Subcutaneous abdominal adipose tissue (tissue), 5 donors: ENCODE measurements at regions not wholly inside any gene's neighbourhood (a gene's known extent, or its start where the extent isn't known, plus 50 kb on each side); places are given as distances from the start of the nearest gene placed in this dataset.

Source experiments
- H3K27ac ChIP-seq: one replicate; pipeline ENCODE4 v1.7.0; 2013; ENCODE audit warnings: low read depth, mild to moderate bottlenecking, inconsistent platforms, low read length, moderate library complexity
- H3K27me3 ChIP-seq, 5 donors: one replicate each; pipeline ENCODE4 v1.7.0; 2013; ENCODE audit warnings: low read length in 5 of 5, inconsistent platforms in 1 of 5; ENCODE audit not compliant: control insufficient read depth in 5 of 5, insufficient read depth in 4 of 5
- H3K36me3 ChIP-seq, 5 donors: one replicate each; pipeline ENCODE4 v1.7.0; 2013; ENCODE audit warnings: low read length in 5 of 5; ENCODE audit not compliant: control insufficient read depth in 5 of 5, insufficient read depth in 5 of 5
- H3K4me1 ChIP-seq, 5 donors: one replicate each; pipeline ENCODE4 v1.7.0; 2013; ENCODE audit warnings: low read length in 5 of 5, mild to moderate bottlenecking in 3 of 5, moderate library complexity in 1 of 5; ENCODE audit not compliant: control insufficient read depth in 5 of 5, insufficient read depth in 5 of 5
- H3K4me3 ChIP-seq, 5 donors: one replicate each; pipeline ENCODE4 v1.7.0; 2013; ENCODE audit warnings: low read length in 5 of 5, low read depth in 1 of 5
- H3K9ac ChIP-seq, 5 donors: one replicate each; pipeline ENCODE4 v1.7.0; 2013; ENCODE audit warnings: low read length in 5 of 5, mild to moderate bottlenecking in 4 of 5, moderate library complexity in 3 of 5
- H3K9me3 ChIP-seq, 5 donors: one replicate each; pipeline ENCODE4 v1.7.0; 2013; ENCODE audit warnings: low read length in 5 of 5; ENCODE audit not compliant: control insufficient read depth in 5 of 5
- donor health status: healthy.
- donor health status: healthy.
- donor health status: healthy.
- donor health status: healthy.
- donor health status: healthy.

GRCh38 chr22:44431256-44431655 lies 66.8 kb downstream of the RTL6 start:
- Histone ChIP-seq H3K4me1 (no peaks in the 10 kb centered on the region), H3K27ac (no peak overlapping the region), H3K4me3 (no peak overlapping the region), H3K9ac (no peak overlapping the region), H3K36me3 (no peaks in the 10 kb centered on the region), H3K9me3 (peaks cover 0 to 2% (median 0%) of the 10 kb centered on the region in 5 donors), H3K27me3 (peaks cover 4 to 20% (median 8%) of the 10 kb centered on the region in 5 donors)

GRCh38 chr22:44430716-44431115 lies 67.3 kb downstream of the RTL6 start:
- Histone ChIP-seq H3K27me3 (peaks cover 4 to 21% (median 8%) of the 10 kb centered on the region in 5 donors), H3K4me1 (no peaks in the 10 kb centered on the region), H3K36me3 (no peaks in the 10 kb centered on the region), H3K4me3 (no peak overlapping the region), H3K9me3 (peaks cover 0 to 2% (median 0%) of the 10 kb centered on the region in 5 donors), H3K9ac (no peak overlapping the region), H3K27ac (no peak overlapping the region)

- Histone ChIP-seq H3K4me3 (no peak overlapping the region), H3K4me1 (peaks cover 0 to 2% (median 0%) of the 10 kb centered on the region in 5 donors), H3K9ac (no peak overlapping the region), H3K36me3 (no peaks in the 10 kb centered on the region), H3K27ac (no peak overlapping the region), H3K9me3 (peaks cover 0 to 2% (median 0%) of the 10 kb centered on the region in 5 donors), H3K27me3 (peaks cover 4 to 25% (median 9%) of the 10 kb centered on the region in 5 donors)
Observed at GRCh38 chr22:44429941-44430587, 68.0 kb downstream of the RTL6 start.

GRCh38 chr22:44428941-44429830 lies 68.8 kb downstream of the RTL6 start:
- Histone ChIP-seq H3K9me3 (peaks cover 0 to 2% (median 0%) of the 10 kb centered on the region in 5 donors), H3K27me3 (peaks cover 4 to 32% (median 9%) of the 10 kb centered on the region in 5 donors), H3K36me3 (no peaks in the 10 kb centered on the region), H3K9ac (no peak overlapping the region), H3K27ac (no peak overlapping the region), H3K4me1 (peaks cover 0 to 11% (median 1%) of the 10 kb centered on the region in 5 donors), H3K4me3 (no peak overlapping the region)

GRCh38 chr22:44427611-44428470 lies 70.2 kb downstream of the RTL6 start:
- H3K9ac ChIP-seq = no peak overlapping the region
- no peaks in the 10 kb centered on the region for H3K36me3 ChIP-seq
- H3K4me1 ChIP-seq = peaks cover 0 to 24% (median 1%) of the 10 kb centered on the region in 5 donors
- no peak overlapping the region for H3K27ac ChIP-seq
- no peak overlapping the region for H3K4me3 ChIP-seq
- H3K27me3 ChIP-seq = peaks cover 8 to 36% (median 11%) of the 10 kb centered on the region in 5 donors
- no peaks in the 10 kb centered on the region for H3K9me3 ChIP-seq

GRCh38 chr22:44426981-44427380 lies 71.1 kb downstream of the RTL6 start:
- H3K4me1 ChIP-seq = peaks cover 0 to 31% (median 1%) of the 10 kb centered on the region in 5 donors
- no peaks in the 10 kb centered on the region for H3K36me3 ChIP-seq
- no peak overlapping the region for H3K4me3 ChIP-seq
- peaks cover 8 to 36% (median 12%) of the 10 kb centered on the region in 5 donors for H3K27me3 ChIP-seq
- no peak overlapping the region for H3K9ac ChIP-seq
- H3K27ac ChIP-seq = no peak overlapping the region
- no peaks in the 10 kb centered on the region for H3K9me3 ChIP-seq

- Histone ChIP-seq H3K36me3 (no peaks in the 10 kb centered on the region), H3K4me3 (no peak overlapping the region), H3K9me3 (peaks cover 0 to 4% (median 0%) of the 10 kb centered on the region in 5 donors), H3K27me3 (peaks cover 9 to 31% (median 11%) of the 10 kb centered on the region in 5 donors), H3K27ac (no peak overlapping the region), H3K9ac (no peak overlapping the region), H3K4me1 (peaks cover 0 to 31% (median 1%) of the 10 kb centered on the region in 5 donors)
Observed at GRCh38 chr22:44425694-44426045, 72.4 kb downstream of the RTL6 start.

GRCh38 chr22:44424867-44425693 lies 73.0 kb downstream of the RTL6 start:
- no peak overlapping the region for H3K4me3 ChIP-seq
- no peak overlapping the region for H3K27ac ChIP-seq
- H3K9me3 ChIP-seq = peaks cover 0 to 10% (median 2%) of the 10 kb centered on the region in 5 donors
- H3K9ac ChIP-seq = no peak overlapping the region
- no peaks in the 10 kb centered on the region for H3K36me3 ChIP-seq
- peaks cover 0 to 31% (median 1%) of the 10 kb centered on the region in 5 donors for H3K4me1 ChIP-seq
- H3K27me3 ChIP-seq = peaks cover 8 to 29% (median 11%) of the 10 kb centered on the region in 5 donors

GRCh38 chr22:44424359-44424682 lies 73.7 kb downstream of the RTL6 start:
- peaks cover 0 to 17% (median 10%) of the 10 kb centered on the region in 5 donors for H3K9me3 ChIP-seq
- no peak overlapping the region for H3K27ac ChIP-seq
- no peak overlapping the region for H3K9ac ChIP-seq
- peaks cover 0 to 31% (median 1%) of the 10 kb centered on the region in 5 donors for H3K4me1 ChIP-seq
- peaks cover 8 to 29% (median 11%) of the 10 kb centered on the region in 5 donors for H3K27me3 ChIP-seq
- H3K36me3 ChIP-seq = no peaks in the 10 kb centered on the region
- no peak overlapping the region for H3K4me3 ChIP-seq
